GM23338 (cell line): ENCODE measurements at regions not wholly inside any gene's neighbourhood (a gene's known extent, or its start where the extent isn't known, plus 50 kb on each side); places are given as distances from the start of the nearest gene placed in this dataset.

Source experiments
- ATAC-seq: fragments of 200-7000 bp; cut with Tn5 transposase; 3 replicates; pipeline ENCODE4 v1.9.1; 2020
- DNase-seq: peaks from one replicate; pipeline ENCODE4 v3.0.0-alpha.2; 2015; ENCODE audit warnings: low spot score
- H2AFZ ChIP-seq: fragments of 200-600 bp; sonication (generic); 2 replicates; pipeline ENCODE4 v1.8.0; 2016; ENCODE audit warnings: antibody characterized with exemption, mild to moderate bottlenecking, moderate library complexity
- H3F3A ChIP-seq: fragments of 200-600 bp; sonication (generic); replicated peaks from 2 replicates; pipeline ENCODE4 v1.8.0; 2017; ENCODE audit warnings: antibody characterized with exemption, mixed run types, low read depth
- H3K27ac ChIP-seq: fragments of 200-600 bp; sonication (generic); 2 replicates; pipeline ENCODE4 v1.6.1; 2016; ENCODE audit warnings: low read depth
- H3K27me3 ChIP-seq: fragments of 200-600 bp; sonication (generic); 2 replicates; pipeline ENCODE4 v1.8.0; 2016; ENCODE audit warnings: mild to moderate bottlenecking, mixed run types, moderate library complexity; ENCODE audit not compliant: insufficient read depth
- H3K36me3 ChIP-seq: fragments of 200-600 bp; sonication (generic); 2 replicates; pipeline ENCODE4 v1.8.0; 2016; ENCODE audit warnings: mild to moderate bottlenecking; ENCODE audit not compliant: insufficient read depth
- H3K4me1 ChIP-seq: fragments of 200-600 bp; sonication (generic); 2 replicates; pipeline ENCODE4 v1.8.0; 2016; ENCODE audit warnings: mild to moderate bottlenecking, moderate library complexity; ENCODE audit not compliant: insufficient read depth
- H3K4me2 ChIP-seq: fragments of 200-600 bp; sonication (generic); 2 replicates; pipeline ENCODE4 v1.7.1; 2017; ENCODE audit warnings: mixed run types
- H3K4me3 ChIP-seq: fragments of 200-600 bp; sonication (generic); 2 replicates; pipeline ENCODE4 v1.6.1; 2016; ENCODE audit warnings: mixed run types
- H3K79me2 ChIP-seq: fragments of 200-600 bp; sonication (generic); replicated peaks from 2 replicates; pipeline ENCODE4 v1.8.0; 2017; ENCODE audit warnings: mild to moderate bottlenecking; ENCODE audit not compliant: insufficient read depth
- H3K9me2 ChIP-seq: fragments of 200-600 bp; sonication (generic); 2 replicates; pipeline ENCODE4 v1.8.0; 2017; ENCODE audit not compliant: insufficient read depth
- H4K20me1 ChIP-seq: fragments of 200-600 bp; sonication (generic); replicated peaks from 2 replicates; pipeline ENCODE4 v1.8.0; 2017; ENCODE audit warnings: mild to moderate bottlenecking; ENCODE audit not compliant: insufficient read depth
- H3K27ac Mint-ChIP-seq: 2 replicates; pipeline ENCODE4 v1.8.0; 2020; ENCODE audit warnings: inconsistent platforms, mild to moderate bottlenecking, moderate library complexity, mixed read lengths
- H3K27me3 Mint-ChIP-seq: 3 replicates; pipeline ENCODE4 v1.8.0; 2022; ENCODE audit warnings: low read depth, mild to moderate bottlenecking, moderate library complexity, mixed read lengths, inconsistent platforms; ENCODE audit not compliant: insufficient read depth, poor library complexity
- H3K36me3 Mint-ChIP-seq: 3 replicates; pipeline ENCODE4 v1.8.0; 2021; ENCODE audit warnings: low read depth, mild to moderate bottlenecking, inconsistent platforms, moderate library complexity, mixed read lengths
- H3K4me1 Mint-ChIP-seq: 3 replicates; pipeline ENCODE4 v1.8.0; 2020; ENCODE audit warnings: mild to moderate bottlenecking, inconsistent platforms, mixed read lengths
- H3K4me3 Mint-ChIP-seq: 3 replicates; pipeline ENCODE4 v1.8.0; 2021; ENCODE audit warnings: moderate library complexity, mild to moderate bottlenecking, inconsistent platforms, mixed read lengths
- H3K9me3 Mint-ChIP-seq: 3 replicates; pipeline ENCODE4 v1.8.0; 2020; ENCODE audit warnings: moderate library complexity, mild to moderate bottlenecking, inconsistent platforms, mixed read lengths
- EZH2phosphoT487 ChIP-seq: fragments of 200-600 bp; sonication (generic); IDR thresholded peaks from one replicate; pipeline ENCODE4 v1.8.1; 2018; ENCODE audit warnings: antibody characterized with exemption; ENCODE audit not compliant: unreplicated experiment
- JUNB ChIP-seq: IDR thresholded peaks from one replicate; pipeline ENCODE4 v1.6.1; 2016; ENCODE audit warnings: antibody characterized with exemption; ENCODE audit not compliant: unreplicated experiment
- NANOG ChIP-seq: IDR thresholded peaks from 2 replicates; pipeline ENCODE4 v1.6.1; 2016; ENCODE audit warnings: antibody characterized with exemption, borderline replicate concordance
- POLR2AphosphoS5 ChIP-seq: IDR thresholded peaks from 2 replicates; pipeline ENCODE4 v1.6.1; 2016; ENCODE audit warnings: antibody characterized with exemption, low read depth
- STAT1 ChIP-seq: IDR thresholded peaks from one replicate; pipeline ENCODE4 v1.6.1; 2016; ENCODE audit warnings: antibody characterized with exemption; ENCODE audit not compliant: unreplicated experiment
- ZNF331 ChIP-seq: fragments of 250-450 bp; sonication (Bioruptor Pico); IDR thresholded peaks from 2 replicates; pipeline ENCODE4 v1.5.0; 2020; ENCODE audit warnings: low read depth, mild to moderate bottlenecking, moderate library complexity
- TF ChIP-seq, protein P1 (sequence below): IDR thresholded peaks from 2 replicates; pipeline ENCODE4 v1.6.1; 2016; ENCODE audit warnings: antibody characterized with exemption
- TF ChIP-seq, protein P2 (sequence below): fragments of 250-450 bp; sonication (Bioruptor Pico); IDR thresholded peaks from 2 replicates; pipeline ENCODE4 v1.5.0; 2020; ENCODE audit warnings: mild to moderate bottlenecking, moderate library complexity

DNA sequence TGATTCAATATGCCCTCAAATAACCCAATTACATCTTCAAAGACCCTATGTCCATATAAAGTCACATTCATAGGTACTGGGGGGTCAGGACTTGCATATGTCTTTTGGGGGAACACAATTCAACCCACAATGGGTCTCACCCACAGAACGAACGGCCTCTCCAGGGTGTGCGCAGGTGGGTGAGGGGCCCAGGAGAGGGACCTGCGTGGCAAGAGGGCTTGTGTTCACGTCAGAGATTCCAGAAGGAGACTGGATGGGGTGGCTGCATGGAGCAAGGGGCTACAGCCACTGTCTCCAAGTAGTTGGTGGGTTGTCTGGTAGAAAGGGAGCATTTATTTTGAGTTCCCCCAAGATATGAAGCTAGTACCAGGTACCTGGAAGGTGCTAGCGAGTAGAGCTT, 212.2 kb downstream of the SEC14L1 start:
- no peak for ATAC-seq
- no peak for DNase-seq
- no peak overlapping the region for H3K4me3 ChIP-seq
- H3K36me3 ChIP-seq = no peaks in the 10 kb centered on the region
- H2AFZ ChIP-seq = no peak overlapping the region
- H3K4me2 ChIP-seq = no peak overlapping the region
- no peaks in the 10 kb centered on the region; the same call in 1 of the 2 replicates for H4K20me1 ChIP-seq
- H3K4me1 ChIP-seq = peaks cover 10% of the 10 kb centered on the region; the same call in 1 of the 2 replicates
- peaks cover 40% of the 10 kb centered on the region for H3K27me3 Mint-ChIP-seq
- H3K4me1 Mint-ChIP-seq = peaks cover 28% of the 10 kb centered on the region
- H3K9me3 Mint-ChIP-seq = peaks cover 23% of the 10 kb centered on the region
- H3K79me2 ChIP-seq = no peaks in the 10 kb centered on the region; the same call in none of the 2 replicates
- peaks cover 8% of the 10 kb centered on the region for H3F3A ChIP-seq
- no peaks in the 10 kb centered on the region for H3K27me3 ChIP-seq
- no peaks in the 10 kb centered on the region for H3K9me2 ChIP-seq
- peaks cover 13% of the 10 kb centered on the region for H3K36me3 Mint-ChIP-seq
- no peak overlapping the region for H3K27ac Mint-ChIP-seq
- H3K27ac ChIP-seq = no peak overlapping the region
- TF ChIP-seq, protein P1, sequence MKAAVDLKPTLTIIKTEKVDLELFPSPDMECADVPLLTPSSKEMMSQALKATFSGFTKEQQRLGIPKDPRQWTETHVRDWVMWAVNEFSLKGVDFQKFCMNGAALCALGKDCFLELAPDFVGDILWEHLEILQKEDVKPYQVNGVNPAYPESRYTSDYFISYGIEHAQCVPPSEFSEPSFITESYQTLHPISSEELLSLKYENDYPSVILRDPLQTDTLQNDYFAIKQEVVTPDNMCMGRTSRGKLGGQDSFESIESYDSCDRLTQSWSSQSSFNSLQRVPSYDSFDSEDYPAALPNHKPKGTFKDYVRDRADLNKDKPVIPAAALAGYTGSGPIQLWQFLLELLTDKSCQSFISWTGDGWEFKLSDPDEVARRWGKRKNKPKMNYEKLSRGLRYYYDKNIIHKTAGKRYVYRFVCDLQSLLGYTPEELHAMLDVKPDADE = no peak
- TF ChIP-seq NANOG (no peak), POLR2AphosphoS5 (no peak), JUNB (no peak), STAT1 (no peak), ZNF331 (CRISPR knock-in tag) (no peak), EZH2phosphoT487 (no peak)
- TF ChIP-seq, protein P2, sequence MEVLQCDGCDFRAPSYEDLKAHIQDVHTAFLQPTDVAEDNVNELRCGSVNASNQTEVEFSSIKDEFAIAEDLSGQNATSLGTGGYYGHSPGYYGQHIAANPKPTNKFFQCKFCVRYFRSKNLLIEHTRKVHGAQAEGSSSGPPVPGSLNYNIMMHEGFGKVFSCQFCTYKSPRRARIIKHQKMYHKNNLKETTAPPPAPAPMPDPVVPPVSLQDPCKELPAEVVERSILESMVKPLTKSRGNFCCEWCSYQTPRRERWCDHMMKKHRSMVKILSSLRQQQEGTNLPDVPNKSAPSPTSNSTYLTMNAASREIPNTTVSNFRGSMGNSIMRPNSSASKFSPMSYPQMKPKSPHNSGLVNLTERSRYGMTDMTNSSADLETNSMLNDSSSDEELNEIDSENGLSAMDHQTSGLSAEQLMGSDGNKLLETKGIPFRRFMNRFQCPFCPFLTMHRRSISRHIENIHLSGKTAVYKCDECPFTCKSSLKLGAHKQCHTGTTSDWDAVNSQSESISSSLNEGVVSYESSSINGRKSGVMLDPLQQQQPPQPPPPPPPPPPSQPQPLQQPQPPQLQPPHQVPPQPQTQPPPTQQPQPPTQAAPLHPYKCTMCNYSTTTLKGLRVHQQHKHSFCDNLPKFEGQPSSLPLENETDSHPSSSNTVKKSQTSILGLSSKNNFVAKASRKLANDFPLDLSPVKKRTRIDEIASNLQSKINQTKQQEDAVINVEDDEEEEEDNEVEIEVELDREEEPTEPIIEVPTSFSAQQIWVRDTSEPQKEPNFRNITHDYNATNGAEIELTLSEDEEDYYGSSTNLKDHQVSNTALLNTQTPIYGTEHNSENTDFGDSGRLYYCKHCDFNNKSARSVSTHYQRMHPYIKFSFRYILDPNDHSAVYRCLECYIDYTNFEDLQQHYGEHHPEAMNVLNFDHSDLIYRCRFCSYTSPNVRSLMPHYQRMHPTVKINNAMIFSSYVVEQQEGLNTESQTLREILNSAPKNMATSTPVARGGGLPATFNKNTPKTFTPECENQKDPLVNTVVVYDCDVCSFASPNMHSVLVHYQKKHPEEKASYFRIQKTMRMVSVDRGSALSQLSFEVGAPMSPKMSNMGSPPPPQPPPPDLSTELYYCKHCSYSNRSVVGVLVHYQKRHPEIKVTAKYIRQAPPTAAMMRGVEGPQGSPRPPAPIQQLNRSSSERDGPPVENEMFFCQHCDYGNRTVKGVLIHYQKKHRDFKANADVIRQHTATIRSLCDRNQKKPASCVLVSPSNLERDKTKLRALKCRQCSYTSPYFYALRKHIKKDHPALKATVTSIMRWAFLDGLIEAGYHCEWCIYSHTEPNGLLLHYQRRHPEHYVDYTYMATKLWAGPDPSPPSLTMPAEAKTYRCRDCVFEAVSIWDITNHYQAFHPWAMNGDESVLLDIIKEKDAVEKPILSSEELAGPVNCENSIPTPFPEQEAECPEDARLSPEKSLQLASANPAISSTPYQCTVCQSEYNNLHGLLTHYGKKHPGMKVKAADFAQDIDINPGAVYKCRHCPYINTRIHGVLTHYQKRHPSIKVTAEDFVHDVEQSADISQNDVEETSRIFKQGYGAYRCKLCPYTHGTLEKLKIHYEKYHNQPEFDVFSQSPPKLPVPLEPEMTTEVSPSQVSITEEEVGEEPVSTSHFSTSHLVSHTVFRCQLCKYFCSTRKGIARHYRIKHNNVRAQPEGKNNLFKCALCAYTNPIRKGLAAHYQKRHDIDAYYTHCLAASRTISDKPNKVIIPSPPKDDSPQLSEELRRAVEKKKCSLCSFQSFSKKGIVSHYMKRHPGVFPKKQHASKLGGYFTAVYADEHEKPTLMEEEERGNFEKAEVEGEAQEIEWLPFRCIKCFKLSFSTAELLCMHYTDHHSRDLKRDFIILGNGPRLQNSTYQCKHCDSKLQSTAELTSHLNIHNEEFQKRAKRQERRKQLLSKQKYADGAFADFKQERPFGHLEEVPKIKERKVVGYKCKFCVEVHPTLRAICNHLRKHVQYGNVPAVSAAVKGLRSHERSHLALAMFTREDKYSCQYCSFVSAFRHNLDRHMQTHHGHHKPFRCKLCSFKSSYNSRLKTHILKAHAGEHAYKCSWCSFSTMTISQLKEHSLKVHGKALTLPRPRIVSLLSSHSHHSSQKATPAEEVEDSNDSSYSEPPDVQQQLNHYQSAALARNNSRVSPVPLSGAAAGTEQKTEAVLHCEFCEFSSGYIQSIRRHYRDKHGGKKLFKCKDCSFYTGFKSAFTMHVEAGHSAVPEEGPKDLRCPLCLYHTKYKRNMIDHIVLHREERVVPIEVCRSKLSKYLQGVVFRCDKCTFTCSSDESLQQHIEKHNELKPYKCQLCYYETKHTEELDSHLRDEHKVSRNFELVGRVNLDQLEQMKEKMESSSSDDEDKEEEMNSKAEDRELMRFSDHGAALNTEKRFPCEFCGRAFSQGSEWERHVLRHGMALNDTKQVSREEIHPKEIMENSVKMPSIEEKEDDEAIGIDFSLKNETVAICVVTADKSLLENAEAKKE = no peak
- H3K4me3 Mint-ChIP-seq = no peak overlapping the region
